Uterus (tissue), 3 donors: ENCODE measurements at regions not wholly inside any gene's neighbourhood (a gene's known extent, or its start where the extent isn't known, plus 50 kb on each side); places are given as distances from the start of the nearest gene placed in this dataset.

Experiments used
- DNase-seq, 2 donors: peaks; one replicate each; pipeline ENCODE4 v3.0.0-alpha.2; 2019 to 2020
- H3K27ac ChIP-seq, 2 donors: fragments of 200-600 bp; sonication (generic); 1 replicate in 1 of 2; 2 replicates in 1 of 2; pipeline ENCODE4 v1.5.1; 2016 to 2018
- H3K27me3 ChIP-seq, 2 donors: fragments of 200-600 bp; sonication (generic); one replicate each; pipeline ENCODE4 v1.5.1; 2018 to 2019; ENCODE audit warnings: control low read depth in 1 of 2
- H3K36me3 ChIP-seq, 2 donors: fragments of 200-600 bp; sonication (generic); one replicate each; pipeline ENCODE4 v1.5.1; 2019; ENCODE audit warnings: control low read depth in 1 of 2
- H3K4me1 ChIP-seq, 2 donors: fragments of 200-600 bp; sonication (generic); one replicate each; pipeline ENCODE4 v1.5.1; 2018 to 2019; ENCODE audit warnings: control low read depth in 1 of 2
- H3K4me3 ChIP-seq, 2 donors: fragments of 200-600 bp; sonication (generic); 1 replicate in 1 of 2; 2 replicates in 1 of 2; pipeline ENCODE4 v1.5.1; 2018 to 2019; ENCODE audit warnings: mild to moderate bottlenecking in 1 of 2
- H3K9me3 ChIP-seq, 2 donors: fragments of 200-600 bp; sonication (generic); one replicate each; pipeline ENCODE4 v1.5.1; 2019; ENCODE audit warnings: control low read depth in 1 of 2
- CTCF ChIP-seq, 4 experiments: fragments of 200-600 bp in 2 of 4; fragments of 450-650 bp in 2 of 4; sonication (generic) in 2 of 4; IDR thresholded peaks; one replicate each; pipeline ENCODE4 v1.5.1; 2016 to 2019; ENCODE audit warnings: antibody characterized with exemption in 4 of 4, mild to moderate bottlenecking in 2 of 4, moderate library complexity in 1 of 4
- POLR2A ChIP-seq, 2 donors: fragments of 450-650 bp; IDR thresholded peaks; one replicate each; pipeline ENCODE4 v1.6.1; 2016; ENCODE audit warnings: antibody characterized with exemption in 2 of 2, mild to moderate bottlenecking in 1 of 2, moderate library complexity in 1 of 2
- intact Hi-C: fragments of 100-400 bp; cut with DNase I; formaldehyde crosslinking; loops from one replicate; pipeline ENCODE4 v1.15.1; 2023; ENCODE audit warnings: low total_unique reads
- donor health status: DM: yes; HTN: yes; CAD: no.

- intact Hi-C loops = no loop called here
- TF ChIP-seq POLR2A (IDR thresholded peaks at IDR 0.05) (no peak), CTCF (IDR thresholded peaks at IDR 0.05) (no peak)
- no peak for DNase-seq
- no peaks in the 10 kb centered on the region for H3K4me1 ChIP-seq
- no peaks in the 10 kb centered on the region for H3K27me3 ChIP-seq
- H3K36me3 ChIP-seq = no peaks in the 10 kb centered on the region
- no peak overlapping the region for H3K4me3 ChIP-seq
- H3K9me3 ChIP-seq = no peaks in the 10 kb centered on the region
- no peak overlapping the region for H3K27ac ChIP-seq
These were observed 106.4 kb upstream of the TRIB2 start for GRCh38 chr2:12610314-12610713.

GRCh38 chr2:12612168-12612567, 104.6 kb upstream of the TRIB2 start:
- intact Hi-C loops = no loop called here
- no peak overlapping the region for H3K4me3 ChIP-seq
- H3K4me1 ChIP-seq = no peaks in the 10 kb centered on the region
- no peaks in the 10 kb centered on the region for H3K36me3 ChIP-seq
- no peak for DNase-seq
- no peaks in the 10 kb centered on the region for H3K9me3 ChIP-seq
- TF ChIP-seq POLR2A (IDR thresholded peaks at IDR 0.05) (no peak), CTCF (IDR thresholded peaks at IDR 0.05) (no peak)
- H3K27ac ChIP-seq = no peak overlapping the region
- no peaks in the 10 kb centered on the region for H3K27me3 ChIP-seq

GRCh38 chr2:12612671-12613070, 104.1 kb upstream of the TRIB2 start:
- intact Hi-C loops = no loop called here
- H3K4me3 ChIP-seq = no peak overlapping the region
- TF ChIP-seq POLR2A (IDR thresholded peaks at IDR 0.05) (no peak), CTCF (IDR thresholded peaks at IDR 0.05) (no peak)
- H3K27me3 ChIP-seq = no peaks in the 10 kb centered on the region
- no peaks in the 10 kb centered on the region for H3K4me1 ChIP-seq
- H3K9me3 ChIP-seq = no peaks in the 10 kb centered on the region
- DNase-seq = no peak
- no peaks in the 10 kb centered on the region for H3K36me3 ChIP-seq
- no peak overlapping the region for H3K27ac ChIP-seq

DNA sequence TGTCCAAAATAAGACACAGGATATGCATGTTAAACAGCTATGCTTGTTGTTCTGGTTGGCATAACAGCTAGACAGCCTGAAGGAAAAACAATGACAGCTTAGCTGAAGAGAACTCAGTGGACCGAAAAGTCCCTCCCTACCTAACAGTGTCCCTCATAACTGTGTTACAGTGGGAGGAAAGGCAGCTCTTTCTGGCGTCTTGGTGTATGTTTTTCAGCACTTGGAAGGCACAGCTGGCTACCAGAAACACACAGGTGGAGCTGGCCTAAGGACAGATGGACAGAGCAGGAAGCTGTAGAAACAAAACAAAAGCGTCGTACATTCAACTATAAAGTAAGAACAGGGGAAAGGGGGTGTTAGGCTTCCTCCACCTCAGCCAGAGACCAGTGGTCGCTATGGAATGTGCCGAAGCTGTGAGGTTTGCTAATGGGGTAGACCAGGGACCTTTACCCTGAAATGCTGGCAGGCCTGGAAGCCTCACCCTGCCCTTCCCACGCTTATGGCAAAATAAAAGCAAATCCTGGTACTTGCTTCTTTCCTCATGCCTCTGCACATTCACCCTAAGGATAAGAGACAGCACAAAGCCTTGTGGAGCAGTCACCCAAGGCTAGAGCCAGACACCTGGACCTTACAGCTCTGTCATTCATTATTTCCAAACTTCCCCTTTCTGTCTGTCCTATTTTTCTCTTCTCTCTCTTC, 103.5 kb upstream of the TRIB2 start:
- TF ChIP-seq CTCF (IDR thresholded peaks at IDR 0.05) (no peak), POLR2A (IDR thresholded peaks at IDR 0.05) (no peak)
- Histone ChIP-seq H3K27ac (no peak overlapping the region), H3K36me3 (no peaks in the 10 kb centered on the region), H3K9me3 (no peaks in the 10 kb centered on the region), H3K4me1 (no peaks in the 10 kb centered on the region), H3K27me3 (no peaks in the 10 kb centered on the region), H3K4me3 (no peak overlapping the region)
- intact Hi-C loops = no loop called here
- no peak for DNase-seq

DNA sequence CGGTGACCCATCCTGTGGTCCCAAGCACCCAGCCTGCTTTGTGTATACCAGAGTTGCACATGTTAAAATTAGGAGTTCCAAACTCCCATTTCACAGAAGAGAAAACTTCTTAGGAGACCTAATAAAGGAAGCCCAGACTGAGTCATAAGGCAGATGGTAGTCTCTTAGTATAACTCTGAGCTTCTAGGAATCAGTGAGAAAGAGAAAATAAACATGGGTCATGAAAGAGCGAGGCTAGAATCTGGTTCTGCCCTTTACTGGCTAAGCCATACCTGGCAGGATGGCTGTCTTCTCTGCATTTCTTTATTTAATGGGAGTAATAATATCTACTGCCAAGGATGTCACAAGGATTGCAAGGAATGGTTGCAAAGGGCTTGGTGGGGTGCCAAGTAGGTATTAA, 101.2 kb upstream of the TRIB2 start:
- intact Hi-C loops = no loop called here
- TF ChIP-seq POLR2A (IDR thresholded peaks at IDR 0.05) = no peak
- TF ChIP-seq CTCF (IDR thresholded peaks at IDR 0.05) = no peak

More for the DNA sequence above, 101.2 kb upstream of the TRIB2 start:
- no peaks in the 10 kb centered on the region for H3K27me3 ChIP-seq
- H3K27ac ChIP-seq = no peak overlapping the region
- no peak for DNase-seq
- H3K9me3 ChIP-seq = no peaks in the 10 kb centered on the region
- no peaks in the 10 kb centered on the region for H3K4me1 ChIP-seq
- no peak overlapping the region for H3K4me3 ChIP-seq
- no peaks in the 10 kb centered on the region for H3K36me3 ChIP-seq
